HG02763 (cell line): ENCODE measurements at regions not wholly inside any gene's neighbourhood (a gene's known extent, or its start where the extent isn't known, plus 50 kb on each side); places are given as distances from the start of the nearest gene placed in this dataset.

Experiments
- ATAC-seq: cut with Tn5 transposase; IDR thresholded peaks from one replicate; pipeline ENCODE4 v1.9.1; 2021; ENCODE audit warnings: mild to moderate bottlenecking, moderate library complexity; ENCODE audit not compliant: unreplicated experiment

DNA sequence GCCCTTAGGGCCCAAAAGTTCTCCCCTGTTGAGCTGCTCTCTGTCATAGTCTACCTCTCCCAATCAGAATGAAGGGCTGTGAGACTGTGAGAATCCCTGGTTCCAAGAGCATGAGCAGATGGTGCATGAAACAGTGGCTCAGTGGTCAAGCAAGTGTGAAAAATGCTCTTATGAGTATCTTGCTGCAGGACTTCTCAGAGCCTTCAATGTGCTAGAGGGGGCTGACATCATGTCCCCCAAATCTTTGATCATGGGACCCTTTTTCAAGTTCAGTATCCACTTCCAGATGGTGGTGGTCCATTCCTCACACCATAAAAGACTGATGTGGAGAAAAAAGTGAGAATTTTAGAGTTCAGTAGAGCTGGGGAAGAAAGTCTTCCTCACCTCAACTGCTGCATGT lies 265.3 kb upstream of the HABP2 start:
- ATAC-seq, result no peak

DNA sequence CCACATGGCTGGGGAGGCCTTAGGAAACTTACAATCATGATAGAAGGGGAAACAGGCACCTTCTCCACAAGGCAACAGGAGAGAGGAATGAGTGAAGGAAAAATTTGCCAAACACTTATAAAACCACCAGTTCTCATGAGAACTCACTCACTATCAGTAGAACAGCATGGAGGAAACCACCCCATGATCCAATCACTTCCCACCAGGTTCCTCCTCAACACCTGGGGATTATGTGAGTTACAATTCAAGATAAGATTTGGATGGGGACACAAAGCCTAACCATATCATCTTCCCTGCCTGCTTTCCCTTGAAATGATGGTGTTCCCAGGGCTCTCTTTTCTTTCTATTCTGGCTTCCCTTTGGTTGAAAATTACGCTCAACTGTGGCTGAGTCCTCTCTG lies 262.7 kb upstream of the HABP2 start:
- ATAC-seq, result no peak

DNA sequence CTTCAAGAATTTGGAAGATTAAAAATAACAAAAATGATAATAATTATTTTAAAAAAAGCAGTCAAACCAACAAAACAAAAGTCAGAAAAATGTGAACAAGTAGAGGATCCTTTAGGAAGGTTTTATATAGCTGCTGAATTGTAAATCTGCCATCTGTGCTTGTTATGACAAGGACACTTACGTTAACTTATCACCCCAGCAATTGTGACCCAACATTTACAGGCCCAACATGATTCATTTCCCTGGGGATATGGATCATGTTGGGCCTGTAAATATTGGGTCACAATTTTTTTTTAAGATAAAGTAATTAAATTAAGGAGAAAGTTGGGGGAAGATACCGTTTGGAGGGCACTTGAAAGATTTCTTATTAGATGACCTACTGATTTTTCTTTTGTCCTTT lies 261.4 kb upstream of the HABP2 start:
- ATAC-seq, result no peak

DNA sequence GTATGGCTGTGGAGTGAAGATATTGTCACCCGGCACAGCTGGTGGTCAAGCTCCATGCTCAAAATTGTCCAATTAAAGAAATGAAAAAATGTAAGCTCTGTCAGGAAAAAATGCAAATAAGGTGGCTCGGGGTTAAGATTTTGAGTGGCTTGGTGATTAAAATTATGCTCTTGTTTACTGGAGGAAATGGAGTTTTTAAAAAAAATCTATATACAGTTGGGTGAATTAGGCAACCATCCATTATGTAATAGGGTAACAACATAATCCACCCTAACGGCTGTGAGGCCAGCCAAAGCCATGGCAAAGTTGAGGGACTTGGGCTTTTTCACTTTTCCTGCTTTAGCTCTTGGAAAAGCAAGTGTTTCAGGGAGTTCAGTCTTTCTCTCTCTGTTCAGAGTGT lies 260.8 kb upstream of the HABP2 start:
- no peak for ATAC-seq

DNA sequence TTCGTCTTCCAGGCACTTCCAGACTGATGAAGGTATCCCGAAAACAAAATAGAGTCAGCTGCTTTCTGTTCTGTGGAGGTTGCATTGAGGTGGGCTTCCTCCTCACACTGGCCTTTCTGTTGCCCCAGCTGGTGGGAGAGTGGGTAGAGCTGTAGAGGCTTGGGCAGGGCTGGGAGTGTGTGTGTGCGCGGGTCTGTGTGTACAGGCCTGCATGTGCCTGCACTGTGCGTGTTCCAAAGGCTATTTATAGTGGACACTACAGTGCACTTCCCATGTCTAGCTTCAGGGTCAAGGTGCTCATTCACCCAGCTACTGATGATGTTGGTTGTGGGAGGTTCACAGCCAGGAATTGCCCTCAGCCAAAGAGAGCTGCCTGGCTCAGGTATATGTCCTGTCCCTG lies 260.1 kb upstream of the HABP2 start:
- ATAC-seq, result no peak

DNA sequence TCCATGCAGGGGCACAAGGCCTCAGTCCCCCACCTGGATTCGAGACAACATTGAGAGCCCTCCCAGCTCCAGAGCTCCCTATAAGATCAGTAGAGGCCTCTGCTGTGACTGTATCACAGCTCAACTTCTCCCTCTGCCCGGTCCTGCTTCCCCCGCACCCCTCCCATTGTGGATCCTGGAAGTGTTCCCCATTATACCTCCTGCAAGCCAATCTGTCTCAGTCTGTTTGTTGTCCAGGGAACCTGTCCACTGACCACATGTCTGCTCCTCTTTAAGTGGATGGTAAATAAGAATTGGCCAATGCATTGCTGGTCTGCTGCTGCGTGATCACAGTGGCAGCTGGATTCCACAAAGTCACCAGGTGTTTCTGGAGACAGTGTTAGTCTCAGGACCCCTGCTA lies 259.7 kb upstream of the HABP2 start:
- ATAC-seq, result no peak

DNA sequence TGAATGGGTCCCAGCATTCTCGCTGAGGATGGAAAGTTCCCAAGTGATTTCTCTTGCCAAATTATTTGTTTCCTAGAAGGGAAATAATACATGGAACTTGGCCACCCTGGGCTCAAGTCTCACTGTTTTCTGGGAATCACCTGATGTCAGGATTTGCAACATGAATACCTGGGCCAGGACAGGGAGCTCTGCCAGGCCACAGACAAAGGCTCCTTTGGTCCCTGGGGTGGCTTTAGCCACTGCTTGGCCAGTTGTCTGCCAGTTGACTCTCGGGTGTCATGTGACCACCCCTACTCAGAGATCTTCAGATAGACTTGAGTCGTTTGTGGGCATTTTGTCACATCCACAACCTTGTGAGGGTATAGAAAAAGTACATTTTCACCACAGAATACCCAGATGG lies 258.0 kb upstream of the HABP2 start:
- ATAC-seq, result no peak

DNA sequence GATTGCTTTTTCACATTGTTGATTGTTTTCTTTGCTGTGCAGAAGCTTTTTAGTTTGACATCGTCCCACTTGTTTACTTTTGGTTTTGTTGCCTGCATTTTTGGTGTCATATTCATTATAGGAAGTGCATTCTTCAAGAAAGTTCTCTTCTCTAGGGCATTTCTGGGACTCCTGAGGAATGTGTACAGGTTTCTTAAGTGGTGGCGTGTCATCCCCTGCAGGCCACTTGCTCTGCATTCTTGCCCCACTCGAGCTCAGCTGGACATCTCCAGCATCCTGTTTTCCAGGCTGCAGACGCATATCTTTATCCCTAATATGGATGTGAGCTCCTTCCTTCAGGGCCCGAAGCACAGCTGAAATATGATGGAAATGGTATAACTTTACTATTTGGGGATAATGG lies 255.6 kb upstream of the HABP2 start:
- no peak for ATAC-seq

DNA sequence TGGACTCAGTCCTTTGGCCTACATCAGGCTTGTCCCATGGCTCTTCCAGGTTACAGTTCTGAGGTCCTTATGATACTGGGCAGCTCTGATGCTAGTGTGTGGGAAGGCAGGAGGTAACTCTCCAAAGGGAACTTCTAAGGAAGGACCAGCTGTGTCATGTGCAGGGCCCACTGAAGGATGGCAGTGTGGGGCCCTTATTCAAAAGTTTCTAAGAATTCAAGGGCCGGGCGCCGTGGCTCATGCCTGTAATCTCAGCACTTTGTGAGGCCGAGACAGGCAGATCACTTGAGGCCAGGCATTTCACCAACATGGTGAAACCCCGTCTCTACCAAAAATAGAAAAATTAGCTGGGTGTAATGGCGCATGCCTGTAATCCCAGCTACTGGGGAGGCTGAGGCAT lies 254.2 kb upstream of the HABP2 start:
- ATAC-seq, result no peak

DNA sequence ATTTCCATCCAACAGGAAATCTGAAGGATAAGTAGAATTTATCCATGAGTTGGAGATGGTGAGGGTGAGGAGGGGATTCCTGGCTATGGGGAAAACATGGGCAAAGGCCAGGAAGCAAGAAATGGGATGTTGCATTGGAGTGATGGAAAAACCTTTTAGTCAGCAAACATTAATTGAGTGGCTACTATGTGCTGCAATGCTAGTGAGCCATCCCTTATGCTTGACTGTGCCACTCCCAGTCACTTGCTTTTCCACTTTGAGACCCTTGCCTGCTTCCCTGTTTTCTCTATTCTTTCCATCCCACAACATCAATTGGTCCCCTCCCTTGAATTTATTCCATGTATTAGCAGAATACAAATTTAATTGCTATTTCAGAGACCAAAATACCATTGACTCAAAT lies 252.7 kb upstream of the HABP2 start:
- ATAC-seq, result no peak

DNA sequence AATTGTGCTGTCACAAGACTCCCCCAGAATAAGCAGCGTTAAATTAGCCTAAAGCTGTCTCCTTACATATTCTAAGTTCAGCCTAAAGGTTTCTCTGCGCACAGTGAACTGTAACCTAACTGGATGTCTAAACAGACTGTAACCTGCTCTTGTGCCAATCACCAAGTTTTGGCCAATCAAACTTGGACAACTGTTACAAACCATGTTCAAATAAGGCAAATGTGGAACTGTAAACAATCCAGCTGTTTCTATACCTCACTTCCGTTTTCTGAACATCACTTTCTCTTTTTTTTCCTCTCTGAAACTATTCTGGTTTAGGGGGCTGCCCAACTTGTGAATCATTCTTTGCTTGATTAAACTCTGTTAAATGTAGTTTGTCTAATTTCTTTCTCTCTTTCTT lies 252.2 kb upstream of the HABP2 start:
- ATAC-seq, result peak; percentile 50

DNA sequence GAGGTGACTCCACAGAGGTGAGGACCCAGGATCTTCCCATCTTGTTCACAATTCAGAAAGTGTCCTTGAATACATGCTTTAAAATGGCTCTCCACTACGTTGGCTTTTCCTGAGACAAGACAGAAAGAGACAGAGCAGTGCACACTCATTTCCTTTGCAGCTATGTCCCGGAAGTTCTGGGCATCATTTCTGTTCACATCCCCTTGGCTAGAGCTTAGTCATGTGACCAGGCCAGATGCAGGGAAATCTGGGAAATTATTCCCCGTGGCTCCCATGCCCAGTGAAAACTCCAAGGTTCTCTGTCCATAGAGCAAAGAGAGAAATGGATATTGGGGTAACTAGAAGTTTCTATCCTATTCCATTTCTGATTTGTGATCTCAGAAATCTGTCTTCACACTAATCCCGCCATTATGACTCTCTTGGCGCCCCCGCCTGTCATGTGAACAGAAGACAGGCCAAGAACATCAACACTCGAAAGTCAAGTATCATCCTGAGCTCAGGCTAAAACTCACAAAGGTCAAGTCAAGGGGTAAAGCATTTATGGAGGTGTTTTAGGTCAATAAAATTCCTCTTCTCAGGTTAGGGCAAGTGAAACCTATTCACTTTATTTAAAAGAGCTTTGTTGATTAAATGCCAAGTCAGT lies 251.4 kb upstream of the HABP2 start:
- ATAC-seq, result no peak

DNA sequence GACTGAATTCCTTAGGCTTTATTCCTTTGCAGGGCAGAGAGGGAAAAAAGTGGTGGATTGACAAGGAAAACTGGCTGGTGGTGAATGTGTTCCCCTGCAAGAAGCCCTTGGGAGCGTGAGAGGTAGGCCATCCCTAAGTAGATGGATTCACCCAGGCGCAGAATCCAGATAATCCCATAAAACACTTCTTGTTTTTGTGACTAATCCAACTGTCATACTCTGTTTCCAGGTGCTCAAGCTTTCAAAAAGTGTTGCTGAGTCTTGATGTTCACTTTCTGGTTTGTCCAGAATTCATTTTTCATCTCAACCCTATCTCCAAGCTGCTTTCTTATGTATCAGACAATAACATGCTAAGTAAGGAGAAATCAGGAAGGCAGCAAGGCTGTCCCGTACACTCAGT lies 250.8 kb upstream of the HABP2 start:
- no peak for ATAC-seq

DNA sequence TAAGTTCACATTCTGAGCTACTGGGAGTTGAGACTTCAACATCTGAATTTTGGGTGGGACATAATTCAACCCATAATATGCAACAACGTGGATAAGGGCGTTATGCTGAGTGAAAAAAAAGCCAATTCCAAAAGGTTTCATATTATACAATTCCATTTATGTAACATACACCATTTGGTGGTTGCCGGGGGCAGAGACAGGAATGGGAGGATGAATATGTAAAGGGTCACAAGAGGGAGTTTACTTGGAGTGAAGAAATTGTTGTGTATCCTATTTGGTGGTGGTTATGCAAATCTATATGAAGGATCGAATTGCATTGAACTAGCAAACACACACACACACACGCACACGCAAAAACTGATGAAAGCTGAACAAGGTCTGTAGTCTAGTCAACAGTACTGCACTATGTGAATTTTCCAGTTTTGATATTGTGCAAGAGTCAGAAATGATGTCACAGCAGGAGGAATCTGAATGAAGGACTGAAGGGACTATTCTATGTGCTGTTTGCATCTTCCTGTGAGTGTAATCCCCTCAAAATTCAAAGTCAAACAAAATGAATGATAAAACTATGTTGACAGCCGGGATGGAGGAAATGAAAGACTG lies 249.2 kb upstream of the HABP2 start:
- no peak for ATAC-seq

DNA sequence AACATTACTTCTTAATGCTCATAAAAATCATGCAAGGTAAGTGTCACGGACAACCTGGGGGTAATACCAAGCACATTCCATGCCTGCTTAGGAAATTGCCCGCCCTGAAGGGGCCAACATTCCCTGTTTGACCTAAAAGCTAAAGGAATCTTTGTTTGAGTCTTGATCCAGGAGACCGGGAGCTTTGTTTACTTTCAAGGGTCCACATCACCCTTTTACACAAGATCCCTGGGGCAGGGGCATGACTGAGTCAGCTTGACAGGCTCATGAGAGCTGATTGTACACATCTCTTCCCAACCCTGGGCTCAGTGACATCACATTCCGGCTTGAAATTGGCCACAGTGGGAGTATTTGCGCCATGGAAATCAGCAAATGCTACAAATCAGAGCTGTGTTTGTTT lies 248.1 kb upstream of the HABP2 start:
- no peak for ATAC-seq

DNA sequence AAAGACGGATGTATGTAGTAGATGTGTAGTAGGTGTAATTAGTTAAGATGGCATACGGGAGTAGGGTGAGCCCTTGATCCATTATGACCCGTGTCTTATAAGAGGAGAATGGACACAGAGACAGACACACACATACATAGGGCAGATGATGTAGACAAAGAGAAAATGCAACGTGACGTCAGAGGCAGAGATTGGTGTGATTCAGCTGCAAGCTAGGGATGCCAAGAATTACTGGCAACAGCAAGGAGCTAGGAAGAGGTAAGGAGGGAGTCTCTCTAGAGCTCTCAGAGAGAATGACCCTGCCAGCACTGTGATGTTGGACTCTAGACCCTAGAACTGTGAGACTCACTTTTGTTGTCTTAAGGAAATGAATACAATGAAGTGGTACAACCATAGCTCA lies 247.0 kb upstream of the HABP2 start:
- no peak for ATAC-seq

DNA sequence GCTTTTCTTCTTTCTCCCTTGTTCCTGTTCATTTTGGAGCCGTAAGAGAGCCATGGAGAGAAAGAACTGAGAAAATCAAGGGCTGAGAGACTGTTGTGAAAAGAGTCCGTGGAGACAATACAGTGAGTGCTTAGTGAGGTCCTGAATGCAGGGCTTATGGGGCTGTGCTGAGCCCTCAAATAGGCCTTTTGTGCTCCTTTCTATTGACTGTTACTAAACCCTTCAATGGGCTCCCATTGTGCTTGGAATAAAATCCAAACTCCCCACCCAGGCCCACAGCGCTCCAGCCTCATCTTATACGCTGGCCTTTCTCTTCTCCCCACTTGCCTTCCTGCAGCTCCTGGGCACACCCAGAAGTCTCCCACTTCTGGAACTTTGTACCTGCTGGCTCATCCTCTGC lies 243.1 kb upstream of the HABP2 start:
- no peak for ATAC-seq

DNA sequence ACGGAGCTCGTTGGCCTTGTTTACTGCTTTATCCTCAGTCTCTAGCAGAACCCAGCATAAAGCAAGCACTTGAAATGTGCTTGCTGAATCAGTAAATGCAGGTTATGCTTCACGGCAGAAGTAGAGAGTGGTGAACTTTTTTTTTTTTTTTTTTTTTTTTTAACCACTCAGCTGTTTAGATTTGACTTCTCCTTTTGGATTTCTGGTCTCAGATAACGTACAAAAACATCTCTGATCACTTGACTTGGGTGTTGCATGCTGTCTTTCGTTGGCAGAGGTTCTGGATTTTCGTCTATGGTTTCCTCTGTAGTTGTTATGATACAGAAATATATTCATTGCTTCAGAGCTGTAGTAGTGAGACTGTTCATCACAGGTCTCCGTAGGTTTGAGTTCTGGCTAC lies 242.5 kb upstream of the HABP2 start:
- no peak for ATAC-seq

DNA sequence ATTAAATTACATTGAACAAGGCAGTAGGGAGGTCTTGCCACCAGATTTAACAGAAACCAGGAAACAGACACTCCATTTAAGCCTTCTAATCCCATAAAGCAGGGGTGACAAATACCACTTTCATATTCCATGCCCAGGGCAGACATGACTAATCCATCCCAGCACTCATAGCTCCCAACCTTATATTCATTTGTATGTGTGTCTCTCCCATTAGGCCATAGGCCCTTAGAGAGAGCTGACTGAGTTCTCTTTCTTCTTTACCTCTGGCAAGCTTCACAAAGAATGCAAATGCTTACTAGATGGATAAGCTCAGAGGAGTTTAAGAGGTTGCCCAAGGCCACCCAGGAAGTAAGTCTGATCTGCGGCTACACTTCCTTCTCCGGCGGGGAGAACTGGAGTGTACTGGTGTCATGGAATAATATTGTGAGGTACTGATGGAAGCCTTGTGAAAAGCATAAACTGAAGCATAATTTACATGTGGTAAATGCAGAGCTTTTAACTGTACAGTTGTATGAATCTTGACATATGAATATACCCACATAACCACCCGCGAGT lies 239.7 kb upstream of the HABP2 start:
- no peak for ATAC-seq

DNA sequence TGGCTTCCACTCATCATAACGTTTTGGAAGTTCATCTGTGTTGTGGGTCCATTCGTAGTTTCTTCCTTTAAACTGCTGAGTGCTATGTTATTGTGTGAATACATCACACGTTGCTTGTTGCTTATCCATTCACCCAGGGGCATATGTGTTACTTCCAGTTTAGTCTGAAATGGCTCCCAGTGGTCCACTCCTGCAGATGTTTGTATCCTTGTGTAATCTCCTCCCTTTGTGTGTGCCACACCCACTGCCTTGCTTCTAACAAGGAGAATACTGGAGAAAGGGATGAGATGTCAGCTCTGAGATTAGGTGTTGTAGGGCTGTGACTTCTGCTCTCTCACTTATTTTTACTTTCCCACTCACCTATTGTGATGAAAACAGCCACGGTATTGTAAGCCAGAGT lies 239.1 kb upstream of the HABP2 start:
- no peak for ATAC-seq

DNA sequence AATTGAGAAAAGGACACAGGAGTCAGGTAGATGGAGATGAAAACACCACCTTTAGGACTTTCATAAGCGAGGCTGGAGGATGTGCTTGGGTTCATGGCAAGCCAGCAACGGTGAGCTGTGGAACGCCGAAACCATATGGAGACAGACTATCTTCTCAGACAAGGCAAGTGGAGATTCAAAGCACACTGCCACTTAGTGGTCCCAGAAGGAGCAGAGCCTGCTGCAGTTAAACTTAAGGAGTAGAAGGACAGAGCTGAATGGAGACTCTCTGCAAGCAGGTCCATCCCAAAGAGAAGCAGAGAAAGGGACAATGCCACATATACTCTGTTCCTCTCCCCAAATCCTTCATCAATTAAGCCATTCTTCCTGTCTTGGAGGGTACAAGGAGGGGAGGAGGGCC lies 236.3 kb upstream of the HABP2 start:
- ATAC-seq, result no peak

DNA sequence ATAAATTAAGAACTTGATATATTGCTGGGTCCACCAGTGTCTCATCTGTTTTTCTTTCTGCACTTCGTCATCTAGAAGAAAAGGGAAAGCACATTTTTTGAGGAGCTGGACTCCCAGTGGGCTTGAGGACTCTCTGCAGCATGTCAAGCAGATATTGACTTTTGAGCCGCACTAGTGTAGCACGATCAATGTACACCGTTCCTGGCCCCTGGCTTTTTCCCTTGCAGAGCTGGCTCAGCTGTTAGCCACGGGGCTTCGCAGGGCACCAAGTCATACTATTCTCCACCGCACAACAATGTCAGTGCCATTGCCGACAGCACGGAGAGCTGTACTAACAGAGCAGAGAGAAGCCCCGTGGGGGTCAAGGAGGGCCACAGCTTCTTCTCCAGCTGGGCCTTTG lies 235.4 kb upstream of the HABP2 start:
- ATAC-seq, result no peak

DNA sequence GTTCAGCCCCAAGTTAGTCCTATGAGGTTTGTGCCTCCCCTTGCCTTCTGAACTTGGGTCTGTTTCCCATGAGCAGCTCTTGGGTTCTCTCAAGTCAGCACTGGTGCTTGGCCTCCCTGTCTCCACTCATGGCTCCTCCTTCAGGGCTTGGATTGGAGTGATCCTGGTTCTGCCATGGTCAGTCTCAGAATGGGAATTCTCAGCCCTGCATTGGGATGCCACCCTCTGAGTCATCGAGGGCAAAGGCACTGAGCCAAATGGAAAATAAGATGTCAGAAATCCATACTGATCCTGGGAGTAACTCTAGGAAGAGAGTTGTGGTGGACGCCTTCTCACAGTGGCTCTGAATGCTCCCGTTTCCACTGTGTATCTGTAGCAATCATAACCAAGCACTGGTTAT lies 233.4 kb upstream of the HABP2 start:
- ATAC-seq, result no peak
